ENCODE measurements at regions not wholly inside any gene's neighbourhood (a gene's known extent, or its start where the extent isn't known, plus 50 kb on each side); places are given as distances from the start of the nearest gene placed in this dataset.

DNA sequence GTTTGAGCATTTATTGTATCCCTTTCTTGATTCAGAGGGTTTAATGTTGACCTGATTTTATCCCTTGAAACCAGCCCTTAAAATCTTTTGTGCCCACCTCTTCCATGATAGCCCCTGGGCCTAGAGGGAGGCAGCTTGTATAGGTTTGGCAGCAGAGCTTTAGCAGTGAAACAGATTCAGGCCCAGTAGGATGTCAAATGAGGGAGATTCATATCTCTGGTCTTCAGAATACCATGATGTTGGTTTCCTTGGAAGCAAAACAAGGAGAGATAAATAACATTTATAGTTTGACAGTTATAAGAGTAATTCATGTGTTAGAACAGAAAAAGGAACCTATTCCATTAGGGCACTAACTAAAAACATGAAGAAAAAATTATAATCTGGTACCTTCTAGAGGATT, 649.2 kb downstream of the METTL4 start:
- DNase-seq (ENCODE audit: low spot score), result no peak
- in situ Hi-C loops (cut with MboI; ENCODE audit: low sequenced_read_pairs, unreplicated experiment), result no loop called here
- TF ChIP-seq CTCF (IDR thresholded peaks at IDR 0.05; ENCODE audit: borderline replicate concordance, control extremely low read depth, extremely low read depth, insufficient read depth, missing control alignments), result no peak

- in situ Hi-C loops (cut with MboI; ENCODE audit: low sequenced_read_pairs, unreplicated experiment), result no loop called here
- TF ChIP-seq CTCF (IDR thresholded peaks at IDR 0.05; ENCODE audit: borderline replicate concordance, control extremely low read depth, extremely low read depth, insufficient read depth, missing control alignments), result no peak
Observed at GRCh38 chr18:1928711-1929110, 642.6 kb downstream of the METTL4 start.

GRCh38 chr18:1929720-1930119, 641.6 kb downstream of the METTL4 start:
- no peak for TF ChIP-seq CTCF (IDR thresholded peaks at IDR 0.05; ENCODE audit: borderline replicate concordance, control extremely low read depth, extremely low read depth, insufficient read depth, missing control alignments)
- in situ Hi-C loops (cut with MboI; ENCODE audit: low sequenced_read_pairs, unreplicated experiment), result no loop called here
- DNase-seq (ENCODE audit: low spot score), result no peak

More at GRCh38 chr18:1928711-1929110, 642.6 kb downstream of the METTL4 start:
- DNase-seq (ENCODE audit: low spot score), result no peak

DNA sequence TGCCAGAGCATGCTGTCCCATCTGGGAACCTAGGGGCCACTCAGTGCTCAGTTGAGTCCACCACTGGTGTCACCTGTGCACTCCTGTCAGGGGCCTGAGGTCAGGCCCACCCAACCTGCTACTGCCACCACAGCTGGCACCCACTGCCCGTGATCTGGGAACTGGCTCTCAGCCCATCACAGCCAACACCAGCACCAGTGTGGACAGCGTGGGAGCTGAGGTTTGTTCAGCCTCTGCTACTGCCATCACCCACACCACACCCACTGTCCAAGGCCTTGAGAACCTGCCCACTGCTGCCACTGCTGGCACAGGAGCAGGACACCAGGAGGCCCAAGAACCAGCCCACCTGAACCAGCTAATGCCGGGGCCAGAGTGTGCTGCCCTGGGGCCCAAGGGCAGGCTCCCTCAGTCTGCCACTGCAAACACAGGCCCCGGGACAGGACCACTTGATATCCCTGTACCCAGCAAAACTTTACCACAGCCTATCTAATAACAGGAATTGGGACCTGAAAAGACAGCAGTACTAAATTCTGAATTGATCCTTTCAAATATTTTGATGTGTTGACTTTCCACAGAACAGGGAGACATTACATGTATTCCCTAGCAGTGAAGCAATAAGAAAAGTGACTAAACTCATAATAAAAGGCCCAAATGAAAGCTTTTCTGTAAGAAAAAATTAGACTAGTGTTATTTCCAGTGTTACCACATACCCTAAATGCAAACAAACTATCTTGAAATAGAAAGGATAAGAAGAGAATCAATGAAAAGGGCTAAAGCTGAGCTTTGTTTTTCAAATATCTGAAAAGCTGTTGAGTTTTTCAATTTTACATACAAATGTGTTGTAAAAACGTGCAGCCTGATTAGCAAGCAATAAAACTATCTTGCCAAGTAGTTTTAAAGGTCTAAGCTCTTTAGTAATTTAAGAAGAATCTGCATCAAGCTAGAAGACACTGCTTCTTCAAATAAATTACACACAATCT, 640.7 kb downstream of the METTL4 start:
- TF ChIP-seq CTCF (IDR thresholded peaks at IDR 0.05; ENCODE audit: borderline replicate concordance, control extremely low read depth, extremely low read depth, insufficient read depth, missing control alignments), result no peak
- no peak for DNase-seq (ENCODE audit: low spot score)
- in situ Hi-C loops (cut with MboI; ENCODE audit: low sequenced_read_pairs, unreplicated experiment), result no loop called here

DNA sequence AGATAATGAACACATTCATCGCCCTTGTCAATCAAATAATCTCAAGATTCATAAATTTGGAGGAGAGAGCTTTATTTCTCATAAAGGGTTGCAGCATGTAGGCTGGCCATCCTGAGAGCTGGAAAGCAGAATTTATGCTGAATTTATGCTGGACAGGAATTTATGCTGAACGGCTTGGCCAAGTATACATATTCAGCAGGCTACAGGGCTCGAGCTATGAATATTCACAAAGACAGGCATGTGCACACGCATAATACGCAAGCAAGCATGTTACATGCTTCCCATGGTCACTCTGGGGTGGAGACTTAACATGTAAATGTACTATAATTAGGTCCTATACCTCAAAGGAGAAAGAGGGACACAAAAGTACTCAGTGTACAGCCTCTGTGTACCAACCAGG, 618.8 kb downstream of the METTL4 start:
- in situ Hi-C loops (cut with MboI; ENCODE audit: low sequenced_read_pairs, unreplicated experiment), result no loop called here
- no peak for TF ChIP-seq CTCF (IDR thresholded peaks at IDR 0.05; ENCODE audit: borderline replicate concordance, control extremely low read depth, extremely low read depth, insufficient read depth, missing control alignments)

DNA sequence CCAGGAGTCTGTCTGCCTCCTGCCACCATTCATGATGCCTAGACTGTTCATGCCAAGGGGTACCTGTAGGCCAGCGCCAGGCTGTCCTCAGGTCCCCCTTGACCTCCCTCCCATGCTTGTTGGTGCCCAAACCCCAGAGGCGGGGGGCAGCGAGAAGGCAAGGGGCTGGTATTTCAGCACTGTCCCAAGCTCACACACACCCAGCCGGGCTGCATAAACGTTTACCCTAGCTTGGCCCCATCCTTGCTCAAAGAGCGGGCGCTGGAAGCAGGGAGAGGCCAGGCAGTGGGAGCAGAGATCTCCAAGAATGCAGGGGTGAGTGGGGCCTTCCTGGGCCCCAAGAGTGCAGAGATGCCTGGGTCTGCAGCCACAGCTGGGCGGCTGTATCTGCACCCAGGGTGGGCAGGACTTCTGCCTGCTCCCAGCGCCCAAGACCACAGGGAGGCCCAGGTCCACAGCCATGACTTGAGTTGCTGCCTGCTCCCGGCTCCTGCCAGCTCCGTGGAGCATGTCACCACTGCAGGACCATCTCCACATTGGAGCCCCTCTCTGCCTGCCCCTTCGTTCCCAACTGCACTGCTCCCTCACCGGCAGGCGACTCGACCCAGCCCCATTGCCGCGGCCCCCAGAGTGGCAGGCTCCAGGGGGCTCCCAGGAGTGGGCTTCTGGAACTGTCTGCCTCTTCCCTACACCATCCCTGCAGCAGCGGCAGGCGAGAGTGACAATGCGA, 616.6 kb downstream of the METTL4 start:
- TF ChIP-seq CTCF (IDR thresholded peaks at IDR 0.05; ENCODE audit: borderline replicate concordance, control extremely low read depth, extremely low read depth, insufficient read depth, missing control alignments), result no peak
- no peak for DNase-seq (ENCODE audit: low spot score)
- in situ Hi-C loops (cut with MboI; ENCODE audit: low sequenced_read_pairs, unreplicated experiment), result no loop called here

More for the DNA sequence above, 618.8 kb downstream of the METTL4 start:
- DNase-seq (ENCODE audit: low spot score), result no peak
